GM13976 (cell line): ENCODE measurements at regions not wholly inside any gene's neighbourhood (a gene's known extent, or its start where the extent isn't known, plus 50 kb on each side); places are given as distances from the start of the nearest gene placed in this dataset.

ENCODE experiments used
- DNase-seq: peaks from one replicate; pipeline ENCODE4 v3.0.0; 2012; ENCODE audit warnings: low spot score
- in situ Hi-C: fragments of 300-500 bp; cut with MboI; formaldehyde crosslinking; loops from one replicate; pipeline ENCODE4 v1.12.0; 2022; ENCODE audit warnings: low sequenced_read_pairs, mixed read lengths, inconsistent platforms; ENCODE audit not compliant: unreplicated experiment
- TF ChIP-seq, protein P1 (sequence below): IDR thresholded peaks from 2 replicates; pipeline ENCODE4 v1.5.1; 2012; ENCODE audit warnings: borderline replicate concordance, mild to moderate bottlenecking; ENCODE audit not compliant: insufficient read depth; ENCODE audit errors: extremely low read depth, missing control alignments, control extremely low read depth

DNA sequence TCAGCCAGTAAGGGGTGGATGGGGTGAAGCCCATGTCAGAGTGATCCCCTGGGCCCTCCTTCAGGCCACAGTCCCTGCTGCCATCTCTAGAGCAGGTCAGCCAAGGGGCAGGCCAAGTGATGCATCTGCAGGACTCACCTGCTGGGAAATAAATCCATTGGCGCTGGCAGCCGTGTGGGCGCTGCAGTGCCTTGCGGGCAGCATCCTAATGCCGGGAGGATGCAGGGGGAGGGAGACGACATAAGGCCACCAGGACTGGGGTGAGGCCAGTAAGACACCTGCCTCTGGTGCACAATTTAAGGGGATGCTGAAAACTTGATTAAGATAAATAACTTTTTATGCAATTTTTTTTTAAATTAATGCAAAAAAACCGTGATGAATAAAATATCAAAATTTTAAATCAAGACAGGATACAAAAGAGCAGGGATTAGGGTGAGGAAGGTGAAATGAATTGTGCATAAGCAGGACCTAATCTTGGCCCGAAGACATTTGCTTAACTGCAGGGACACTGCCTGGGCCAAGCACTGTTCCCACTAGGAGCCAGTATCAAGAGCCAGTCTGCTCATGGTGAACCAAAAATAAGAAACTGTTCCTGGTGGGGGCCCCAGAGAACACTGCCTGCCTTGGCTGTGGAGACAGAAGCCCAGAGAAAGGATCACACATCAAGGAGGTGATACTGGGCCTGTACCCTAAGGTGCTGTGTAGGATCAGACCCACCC is 67.5 kb upstream of the CPLX2 start:
- DNase-seq, result no peak
- in situ Hi-C loops, result no loop called here

DNA sequence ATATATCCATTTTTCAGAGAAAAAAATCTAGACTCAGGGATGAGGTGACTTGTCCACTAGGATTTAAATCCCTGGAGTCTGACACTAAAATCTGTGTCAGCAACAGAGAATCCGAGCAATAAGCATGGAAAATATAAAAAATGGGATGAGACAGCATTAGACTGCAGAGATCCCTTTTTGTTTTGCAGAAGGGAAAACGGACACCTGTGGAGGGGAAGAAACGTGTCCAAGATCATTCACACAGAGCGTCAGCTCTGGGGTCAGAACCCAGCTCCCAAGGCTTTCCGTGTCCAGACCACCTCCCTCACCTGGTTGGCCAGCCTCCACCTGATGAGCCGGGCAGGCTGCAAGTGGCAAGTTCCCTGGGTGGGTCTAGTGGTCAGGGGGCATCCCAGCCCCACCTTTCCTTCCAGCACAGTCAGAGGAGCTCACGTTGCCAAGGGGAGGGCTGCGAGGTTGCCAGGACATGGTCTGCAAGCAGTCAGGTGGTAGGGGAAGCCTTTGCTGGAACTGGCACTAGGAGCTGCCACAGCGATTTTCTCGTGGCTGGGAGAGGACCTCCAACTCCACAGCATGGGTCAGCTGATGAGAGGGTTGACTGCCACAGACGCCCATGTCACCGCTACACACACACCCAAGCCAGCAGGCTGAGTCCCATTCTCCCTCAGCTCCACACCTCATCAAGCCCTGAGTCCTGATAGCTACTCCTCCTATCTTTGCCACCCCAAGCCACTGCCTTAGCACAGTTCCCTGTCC is 65.9 kb upstream of the CPLX2 start:
- TF ChIP-seq, protein P1, sequence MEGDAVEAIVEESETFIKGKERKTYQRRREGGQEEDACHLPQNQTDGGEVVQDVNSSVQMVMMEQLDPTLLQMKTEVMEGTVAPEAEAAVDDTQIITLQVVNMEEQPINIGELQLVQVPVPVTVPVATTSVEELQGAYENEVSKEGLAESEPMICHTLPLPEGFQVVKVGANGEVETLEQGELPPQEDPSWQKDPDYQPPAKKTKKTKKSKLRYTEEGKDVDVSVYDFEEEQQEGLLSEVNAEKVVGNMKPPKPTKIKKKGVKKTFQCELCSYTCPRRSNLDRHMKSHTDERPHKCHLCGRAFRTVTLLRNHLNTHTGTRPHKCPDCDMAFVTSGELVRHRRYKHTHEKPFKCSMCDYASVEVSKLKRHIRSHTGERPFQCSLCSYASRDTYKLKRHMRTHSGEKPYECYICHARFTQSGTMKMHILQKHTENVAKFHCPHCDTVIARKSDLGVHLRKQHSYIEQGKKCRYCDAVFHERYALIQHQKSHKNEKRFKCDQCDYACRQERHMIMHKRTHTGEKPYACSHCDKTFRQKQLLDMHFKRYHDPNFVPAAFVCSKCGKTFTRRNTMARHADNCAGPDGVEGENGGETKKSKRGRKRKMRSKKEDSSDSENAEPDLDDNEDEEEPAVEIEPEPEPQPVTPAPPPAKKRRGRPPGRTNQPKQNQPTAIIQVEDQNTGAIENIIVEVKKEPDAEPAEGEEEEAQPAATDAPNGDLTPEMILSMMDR, result no peak
- in situ Hi-C loops, result no loop called here
- DNase-seq, result no peak

More for the DNA sequence above, 67.5 kb upstream of the CPLX2 start:
- TF ChIP-seq, protein P1, result no peak

GRCh38 chr5:175808711-175809110 is 62.7 kb upstream of the CPLX2 start:
- no peak for DNase-seq
- TF ChIP-seq, protein P1, result no peak
- in situ Hi-C loops, result no loop called here

GRCh38 chr5:175809531-175810121 is 61.8 kb upstream of the CPLX2 start:
- no peak for DNase-seq
- TF ChIP-seq, protein P1, result no peak
- in situ Hi-C loops, result no loop called here

DNA sequence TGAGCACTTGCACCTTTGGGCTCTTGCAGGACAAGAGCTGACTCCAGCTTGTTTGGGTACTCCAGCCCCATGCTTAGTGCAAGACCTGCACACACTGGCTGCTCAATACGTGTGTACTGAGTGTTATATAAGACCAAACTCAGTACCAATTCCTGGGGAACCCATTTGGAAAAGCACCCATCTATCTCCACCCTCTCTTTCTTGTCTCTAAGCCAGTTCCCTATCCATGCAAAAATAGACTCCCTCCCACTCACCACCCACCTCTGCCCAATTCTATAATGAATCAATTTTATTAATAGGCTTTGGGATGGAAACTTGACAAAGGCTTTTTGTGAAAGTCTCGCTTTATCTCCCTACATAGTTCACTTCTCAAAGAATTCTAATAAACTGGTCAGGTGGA is 60.9 kb upstream of the CPLX2 start:
- DNase-seq, result no peak
- in situ Hi-C loops, result no loop called here
- TF ChIP-seq, protein P1, result no peak

- TF ChIP-seq, protein P1, result no peak
- in situ Hi-C loops, result no loop called here
- DNase-seq, result no peak
These were observed 59.8 kb upstream of the CPLX2 start for GRCh38 chr5:175811589-175811988.
